ENCODE measurements at regions not wholly inside any gene's neighbourhood (a gene's known extent, or its start where the extent isn't known, plus 50 kb on each side); places are given as distances from the start of the nearest gene placed in this dataset.
"Not testable (repeated sequence)": the region's sequence is repeated elsewhere in the genome, so short reads cannot be mapped to it uniquely, and the experiment has no call there.

GRCh38 chr4:72860766-72861165 is 208.8 kb downstream of the COX18 start:
- DNase-seq (ENCODE audit: low read depth), result no peak
- H3K4me3 ChIP-seq (ENCODE audit: low read depth, low read length), result no peak overlapping the region
- no peak for TF ChIP-seq CTCF (IDR thresholded peaks at IDR 0.05; ENCODE audit: low read depth, low read length, missing control alignments)

- no peak overlapping the region for H3K4me3 ChIP-seq (ENCODE audit: low read depth, low read length)
- DNase-seq (ENCODE audit: low read depth), result no peak
- TF ChIP-seq CTCF (IDR thresholded peaks at IDR 0.05; ENCODE audit: low read depth, low read length, missing control alignments), result no peak
These were observed 211.2 kb downstream of the COX18 start for GRCh38 chr4:72858328-72858727.

GRCh38 chr4:72857787-72858186 is 211.7 kb downstream of the COX18 start:
- TF ChIP-seq CTCF (IDR thresholded peaks at IDR 0.05; ENCODE audit: low read depth, low read length, missing control alignments), result no peak
- H3K4me3 ChIP-seq (ENCODE audit: low read depth, low read length), result no peak overlapping the region
- no peak for DNase-seq (ENCODE audit: low read depth)

- no peak overlapping the region for H3K4me3 ChIP-seq (ENCODE audit: low read depth, low read length)
- no peak for TF ChIP-seq CTCF (IDR thresholded peaks at IDR 0.05; ENCODE audit: low read depth, low read length, missing control alignments)
- no peak for DNase-seq (ENCODE audit: low read depth)
These were observed 212.3 kb downstream of the COX18 start for GRCh38 chr4:72857216-72857615.

- H3K4me3 ChIP-seq (ENCODE audit: low read depth, low read length), result no peak overlapping the region
- no peak for TF ChIP-seq CTCF (IDR thresholded peaks at IDR 0.05; ENCODE audit: low read depth, low read length, missing control alignments)
- no peak for DNase-seq (ENCODE audit: low read depth)
These were observed 223.0 kb downstream of the COX18 start for GRCh38 chr4:72846280-72847111.

- no peak overlapping the region for H3K4me3 ChIP-seq (ENCODE audit: low read depth, low read length)
- no peak for DNase-seq (ENCODE audit: low read depth)
- TF ChIP-seq CTCF (IDR thresholded peaks at IDR 0.05; ENCODE audit: low read depth, low read length, missing control alignments), result no peak
These were observed 226.1 kb downstream of the COX18 start for GRCh38 chr4:72843466-72843865.

- no peak overlapping the region for H3K4me3 ChIP-seq (ENCODE audit: low read depth, low read length)
- DNase-seq (ENCODE audit: low read depth), result no peak
- no peak for TF ChIP-seq CTCF (IDR thresholded peaks at IDR 0.05; ENCODE audit: low read depth, low read length, missing control alignments)
These were observed 227.2 kb downstream of the COX18 start for GRCh38 chr4:72842323-72842722.

- DNase-seq (ENCODE audit: low read depth); H3K4me3 ChIP-seq (ENCODE audit: low read depth, low read length): not testable (repeated sequence)
These were observed 229.3 kb downstream of the COX18 start for GRCh38 chr4:72840166-72840565.
